ENCODE measurements at regions not wholly inside any gene's neighbourhood (a gene's known extent, or its start where the extent isn't known, plus 50 kb on each side); places are given as distances from the start of the nearest gene placed in this dataset.

DNA sequence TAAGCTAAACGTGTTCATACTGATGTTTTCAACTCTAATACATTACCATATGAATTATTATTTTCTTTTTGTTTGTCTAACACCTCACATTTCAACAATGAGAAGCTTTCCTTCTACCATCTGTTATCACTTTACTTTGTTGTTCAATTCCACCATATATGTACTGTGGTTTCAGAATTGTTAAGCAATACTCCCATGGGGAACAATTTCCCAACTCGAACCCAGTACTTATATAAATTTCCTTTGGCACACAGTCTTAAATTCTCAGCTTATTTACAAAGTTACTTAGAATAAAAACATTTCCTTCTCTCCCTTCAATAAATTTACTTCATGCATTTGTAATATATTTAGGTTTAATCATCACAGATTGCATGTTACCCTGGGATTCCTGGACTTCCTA is 1764.4 kb downstream of the OTOL1 start:
- TF ChIP-seq ZNF121 (CRISPR knock-in tag; conservative IDR thresholded peaks at IDR 0.05): no peak
- no peak for TF ChIP-seq RAD21 (CRISPR knock-in tag; conservative IDR thresholded peaks at IDR 0.05 in 1 of 2, IDR thresholded peaks at IDR 0.05 in 1 of 2)
- no peak for TF ChIP-seq GABPB1 (CRISPR knock-in tag; IDR thresholded peaks at IDR 0.05)
- TF ChIP-seq, protein P1, sequence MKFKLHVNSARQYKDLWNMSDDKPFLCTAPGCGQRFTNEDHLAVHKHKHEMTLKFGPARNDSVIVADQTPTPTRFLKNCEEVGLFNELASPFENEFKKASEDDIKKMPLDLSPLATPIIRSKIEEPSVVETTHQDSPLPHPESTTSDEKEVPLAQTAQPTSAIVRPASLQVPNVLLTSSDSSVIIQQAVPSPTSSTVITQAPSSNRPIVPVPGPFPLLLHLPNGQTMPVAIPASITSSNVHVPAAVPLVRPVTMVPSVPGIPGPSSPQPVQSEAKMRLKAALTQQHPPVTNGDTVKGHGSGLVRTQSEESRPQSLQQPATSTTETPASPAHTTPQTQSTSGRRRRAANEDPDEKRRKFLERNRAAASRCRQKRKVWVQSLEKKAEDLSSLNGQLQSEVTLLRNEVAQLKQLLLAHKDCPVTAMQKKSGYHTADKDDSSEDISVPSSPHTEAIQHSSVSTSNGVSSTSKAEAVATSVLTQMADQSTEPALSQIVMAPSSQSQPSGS (CRISPR knock-in tag; IDR thresholded peaks at IDR 0.05): no peak
- no peak for TF ChIP-seq ZFX (CRISPR knock-in tag; IDR thresholded peaks at IDR 0.05)
- TF ChIP-seq STAT5B (CRISPR knock-in tag; IDR thresholded peaks at IDR 0.05): no peak
- TF ChIP-seq, protein P2, sequence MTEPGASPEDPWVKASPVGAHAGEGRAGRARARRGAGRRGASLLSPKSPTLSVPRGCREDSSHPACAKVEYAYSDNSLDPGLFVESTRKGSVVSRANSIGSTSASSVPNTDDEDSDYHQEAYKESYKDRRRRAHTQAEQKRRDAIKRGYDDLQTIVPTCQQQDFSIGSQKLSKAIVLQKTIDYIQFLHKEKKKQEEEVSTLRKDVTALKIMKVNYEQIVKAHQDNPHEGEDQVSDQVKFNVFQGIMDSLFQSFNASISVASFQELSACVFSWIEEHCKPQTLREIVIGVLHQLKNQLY (CRISPR knock-in tag; conservative IDR thresholded peaks at IDR 0.05): no peak
- TF ChIP-seq, protein P3, sequence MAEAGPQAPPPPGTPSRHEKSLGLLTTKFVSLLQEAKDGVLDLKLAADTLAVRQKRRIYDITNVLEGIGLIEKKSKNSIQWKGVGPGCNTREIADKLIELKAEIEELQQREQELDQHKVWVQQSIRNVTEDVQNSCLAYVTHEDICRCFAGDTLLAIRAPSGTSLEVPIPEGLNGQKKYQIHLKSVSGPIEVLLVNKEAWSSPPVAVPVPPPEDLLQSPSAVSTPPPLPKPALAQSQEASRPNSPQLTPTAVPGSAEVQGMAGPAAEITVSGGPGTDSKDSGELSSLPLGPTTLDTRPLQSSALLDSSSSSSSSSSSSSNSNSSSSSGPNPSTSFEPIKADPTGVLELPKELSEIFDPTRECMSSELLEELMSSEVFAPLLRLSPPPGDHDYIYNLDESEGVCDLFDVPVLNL (CRISPR knock-in tag; IDR thresholded peaks at IDR 0.05; ENCODE audit: low read depth): no peak
- TF ChIP-seq NCOA6 (IDR thresholded peaks at IDR 0.05): no peak
- TF ChIP-seq TEAD4 (IDR thresholded peaks at IDR 0.05; ENCODE audit: low read length): no peak
- TF ChIP-seq TEAD4 (CRISPR knock-in tag; IDR thresholded peaks at IDR 0.05; ENCODE audit: borderline replicate concordance): no peak
- TF ChIP-seq, protein P4, sequence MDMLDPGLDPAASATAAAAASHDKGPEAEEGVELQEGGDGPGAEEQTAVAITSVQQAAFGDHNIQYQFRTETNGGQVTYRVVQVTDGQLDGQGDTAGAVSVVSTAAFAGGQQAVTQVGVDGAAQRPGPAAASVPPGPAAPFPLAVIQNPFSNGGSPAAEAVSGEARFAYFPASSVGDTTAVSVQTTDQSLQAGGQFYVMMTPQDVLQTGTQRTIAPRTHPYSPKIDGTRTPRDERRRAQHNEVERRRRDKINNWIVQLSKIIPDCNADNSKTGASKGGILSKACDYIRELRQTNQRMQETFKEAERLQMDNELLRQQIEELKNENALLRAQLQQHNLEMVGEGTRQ (CRISPR knock-in tag; IDR thresholded peaks at IDR 0.05): no peak
